Right lobe of liver (tissue), 4 donors: ENCODE measurements at regions not wholly inside any gene's neighbourhood (a gene's known extent, or its start where the extent isn't known, plus 50 kb on each side); places are given as distances from the start of the nearest gene placed in this dataset.
"Not testable (repeated sequence)": the region's sequence is repeated elsewhere in the genome, so short reads cannot be mapped to it uniquely, and the experiment has no call there.

ENCODE experiments used
- POLR2A ChIP-seq: fragments of 450-650 bp; IDR thresholded peaks from one replicate; pipeline ENCODE4 v1.6.1; 2017; ENCODE audit warnings: antibody characterized with exemption, mild to moderate bottlenecking
- TF ChIP-seq, protein P1 (sequence below), 4 donors: fragments of 200-600 bp in 3 of 4; fragments of 450-650 bp in 1 of 4; IDR thresholded peaks; one replicate each; pipeline versions ENCODE4 v1.5.1 to v1.8.0; 2016 to 2022; ENCODE audit warnings: antibody characterized with exemption in 4 of 4, mild to moderate bottlenecking in 2 of 4
- donor health status: DM: no; HTN: no; CAD: no.
- donor health status: DM: no; HTN: no; CAD: no.
- donor health status: DM: no; HTN: yes; CAD: no.

DNA sequence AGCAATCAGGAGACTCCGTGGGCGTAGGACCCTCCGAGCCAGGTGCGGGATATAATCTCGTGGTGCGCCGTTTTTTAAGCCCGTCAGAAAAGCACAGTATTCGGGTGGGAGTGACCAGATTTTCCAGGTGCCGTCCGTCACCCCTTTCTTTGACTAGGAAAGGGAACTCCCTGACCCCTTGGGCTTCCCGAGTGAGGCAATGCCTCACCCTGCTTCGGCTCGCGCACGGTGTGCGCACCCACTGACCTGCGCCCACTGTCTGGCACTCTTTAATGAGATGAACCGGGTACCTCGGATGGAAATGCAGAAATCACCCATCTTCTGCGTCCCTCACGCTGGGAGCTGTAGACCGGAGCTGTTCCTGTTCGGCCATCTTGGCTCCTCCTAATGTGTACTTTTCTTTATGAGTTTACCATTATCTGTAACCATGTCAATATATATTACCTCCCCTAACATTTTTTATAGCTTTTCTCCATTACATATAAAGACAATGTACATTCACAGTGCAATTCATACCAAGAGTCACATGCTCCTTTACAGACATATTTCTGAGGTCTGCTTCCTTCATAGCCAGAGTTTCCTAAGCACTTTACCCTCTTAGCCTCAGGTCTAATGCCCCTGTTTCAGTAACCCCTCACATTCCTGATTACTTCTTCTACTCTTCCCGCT lies 71.4 kb upstream of the TLE4 start:
- TF ChIP-seq, protein P1, sequence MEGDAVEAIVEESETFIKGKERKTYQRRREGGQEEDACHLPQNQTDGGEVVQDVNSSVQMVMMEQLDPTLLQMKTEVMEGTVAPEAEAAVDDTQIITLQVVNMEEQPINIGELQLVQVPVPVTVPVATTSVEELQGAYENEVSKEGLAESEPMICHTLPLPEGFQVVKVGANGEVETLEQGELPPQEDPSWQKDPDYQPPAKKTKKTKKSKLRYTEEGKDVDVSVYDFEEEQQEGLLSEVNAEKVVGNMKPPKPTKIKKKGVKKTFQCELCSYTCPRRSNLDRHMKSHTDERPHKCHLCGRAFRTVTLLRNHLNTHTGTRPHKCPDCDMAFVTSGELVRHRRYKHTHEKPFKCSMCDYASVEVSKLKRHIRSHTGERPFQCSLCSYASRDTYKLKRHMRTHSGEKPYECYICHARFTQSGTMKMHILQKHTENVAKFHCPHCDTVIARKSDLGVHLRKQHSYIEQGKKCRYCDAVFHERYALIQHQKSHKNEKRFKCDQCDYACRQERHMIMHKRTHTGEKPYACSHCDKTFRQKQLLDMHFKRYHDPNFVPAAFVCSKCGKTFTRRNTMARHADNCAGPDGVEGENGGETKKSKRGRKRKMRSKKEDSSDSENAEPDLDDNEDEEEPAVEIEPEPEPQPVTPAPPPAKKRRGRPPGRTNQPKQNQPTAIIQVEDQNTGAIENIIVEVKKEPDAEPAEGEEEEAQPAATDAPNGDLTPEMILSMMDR (IDR thresholded peaks at IDR 0.05), result not testable (repeated sequence)
- not testable (repeated sequence) for TF ChIP-seq POLR2A
